DND-41 (cell line): ENCODE measurements at regions not wholly inside any gene's neighbourhood (a gene's known extent, or its start where the extent isn't known, plus 50 kb on each side); places are given as distances from the start of the nearest gene placed in this dataset.

Experiments
- ATAC-seq: fragments of 200-7000 bp; cut with Tn5 transposase; 3 replicates; pipeline ENCODE4 v1.9.1; 2021; ENCODE audit warnings: low read depth; ENCODE audit not compliant: insufficient read depth
- DNase-seq: peaks from one replicate; pipeline ENCODE4 v3.0.0-alpha.2; 2020
- H2AFZ ChIP-seq: 2 replicates; pipeline ENCODE4 v1.6.0; 2012; ENCODE audit warnings: low read depth, low read length
- H3K27ac ChIP-seq: 2 replicates; pipeline ENCODE4 v1.5.1; 2012; ENCODE audit warnings: low read length, inconsistent platforms
- H3K27me3 ChIP-seq: fragments of 200-600 bp; sonication (generic); 2 replicates; pipeline ENCODE4 v1.6.0; 2012; ENCODE audit warnings: low read length, mild to moderate bottlenecking, inconsistent platforms; ENCODE audit not compliant: insufficient read depth, poor library complexity
- H3K36me3 ChIP-seq: 2 replicates; pipeline ENCODE4 v1.5.1; 2012; ENCODE audit warnings: low read length, inconsistent platforms; ENCODE audit not compliant: insufficient read depth
- H3K4me1 ChIP-seq: 2 replicates; pipeline ENCODE4 v1.5.1; 2012; ENCODE audit warnings: mild to moderate bottlenecking, low read length; ENCODE audit not compliant: insufficient read depth
- H3K4me2 ChIP-seq: 2 replicates; pipeline ENCODE4 v1.6.0; 2012; ENCODE audit warnings: mild to moderate bottlenecking, moderate library complexity, low read length, inconsistent platforms; ENCODE audit not compliant: insufficient read depth
- H3K4me3 ChIP-seq, 2 experiments: fragments of 200-600 bp in 1 of 2; shearing (Covaris generic) in 1 of 2; 2 replicates each; pipeline ENCODE4 v1.5.1; 2012 to 2016; ENCODE audit warnings: inconsistent platforms in 2 of 2, low read length in 2 of 2, mild to moderate bottlenecking in 2 of 2, low read depth in 1 of 2, moderate library complexity in 1 of 2
- H3K79me2 ChIP-seq: 2 replicates; pipeline ENCODE4 v1.6.0; 2012; ENCODE audit warnings: low read length, inconsistent platforms; ENCODE audit not compliant: insufficient read depth
- H3K9ac ChIP-seq: 2 replicates; pipeline ENCODE4 v1.6.0; 2012; ENCODE audit warnings: low read depth, mild to moderate bottlenecking, inconsistent platforms, low read length, moderate library complexity
- H3K9me3 ChIP-seq: 2 replicates; pipeline ENCODE4 v1.5.1; 2012; ENCODE audit warnings: low read length, moderate library complexity, mild to moderate bottlenecking, inconsistent platforms; ENCODE audit not compliant: insufficient read depth, severe bottlenecking
- H4K20me1 ChIP-seq: 2 replicates; pipeline ENCODE4 v1.6.0; 2012; ENCODE audit warnings: low read length; ENCODE audit not compliant: insufficient read depth
- EZH2 ChIP-seq: IDR thresholded peaks from 3 replicates; pipeline ENCODE4 v1.6.1; 2012; ENCODE audit warnings: borderline replicate concordance, low read depth, mild to moderate bottlenecking, moderate library complexity, low read length, inconsistent platforms; ENCODE audit not compliant: severe bottlenecking
- TF ChIP-seq, protein P1 (sequence below): IDR thresholded peaks from 2 replicates; pipeline ENCODE4 v1.5.1; 2012; ENCODE audit warnings: borderline replicate concordance, low read length, moderate library complexity, mild to moderate bottlenecking; ENCODE audit not compliant: poor library complexity, severe bottlenecking; ENCODE audit errors: extremely low read depth

DNA sequence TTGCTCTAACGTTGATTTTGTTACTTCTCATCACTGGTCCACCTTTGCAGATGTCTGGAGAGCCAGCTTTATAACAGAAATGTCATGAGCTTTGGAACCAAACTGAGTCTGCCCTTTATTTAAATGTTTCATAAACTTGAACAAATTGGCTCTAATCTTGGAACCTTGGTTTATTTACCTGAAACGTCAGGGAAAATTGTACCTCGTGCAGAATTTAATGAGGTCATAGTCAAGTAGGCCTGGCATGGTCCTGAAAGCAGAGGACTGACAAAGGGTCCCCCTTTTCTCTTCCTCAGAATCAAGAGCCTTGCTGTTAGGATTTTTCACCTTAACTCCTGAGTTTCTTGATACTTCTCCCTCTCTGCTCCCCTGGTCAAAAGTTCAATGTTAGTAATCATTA, 828.0 kb downstream of the GRID1 start:
- Histone ChIP-seq H3K36me3 (no peaks in the 10 kb centered on the region), H3K27ac (no peak overlapping the region), H3K4me2 (no peak overlapping the region), H3K9me3 (no peaks in the 10 kb centered on the region), H2AFZ (no peak overlapping the region), H3K79me2 (no peaks in the 10 kb centered on the region), H3K4me3 (no peak overlapping the region), H4K20me1 (no peaks in the 10 kb centered on the region), H3K4me1 (no peaks in the 10 kb centered on the region), H3K9ac (no peak overlapping the region), H3K27me3 (no peaks in the 10 kb centered on the region)
- TF ChIP-seq, protein P1, sequence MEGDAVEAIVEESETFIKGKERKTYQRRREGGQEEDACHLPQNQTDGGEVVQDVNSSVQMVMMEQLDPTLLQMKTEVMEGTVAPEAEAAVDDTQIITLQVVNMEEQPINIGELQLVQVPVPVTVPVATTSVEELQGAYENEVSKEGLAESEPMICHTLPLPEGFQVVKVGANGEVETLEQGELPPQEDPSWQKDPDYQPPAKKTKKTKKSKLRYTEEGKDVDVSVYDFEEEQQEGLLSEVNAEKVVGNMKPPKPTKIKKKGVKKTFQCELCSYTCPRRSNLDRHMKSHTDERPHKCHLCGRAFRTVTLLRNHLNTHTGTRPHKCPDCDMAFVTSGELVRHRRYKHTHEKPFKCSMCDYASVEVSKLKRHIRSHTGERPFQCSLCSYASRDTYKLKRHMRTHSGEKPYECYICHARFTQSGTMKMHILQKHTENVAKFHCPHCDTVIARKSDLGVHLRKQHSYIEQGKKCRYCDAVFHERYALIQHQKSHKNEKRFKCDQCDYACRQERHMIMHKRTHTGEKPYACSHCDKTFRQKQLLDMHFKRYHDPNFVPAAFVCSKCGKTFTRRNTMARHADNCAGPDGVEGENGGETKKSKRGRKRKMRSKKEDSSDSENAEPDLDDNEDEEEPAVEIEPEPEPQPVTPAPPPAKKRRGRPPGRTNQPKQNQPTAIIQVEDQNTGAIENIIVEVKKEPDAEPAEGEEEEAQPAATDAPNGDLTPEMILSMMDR: no peak
- no peak for TF ChIP-seq EZH2
- no peak for DNase-seq
- ATAC-seq: no peak

- H3K27me3 ChIP-seq: no peaks in the 10 kb centered on the region
- no peaks in the 10 kb centered on the region for H4K20me1 ChIP-seq
- no peak overlapping the region for H3K4me3 ChIP-seq
- no peaks in the 10 kb centered on the region for H3K4me1 ChIP-seq
- TF ChIP-seq EZH2: no peak
- TF ChIP-seq, protein P1: no peak
- H3K9ac ChIP-seq: no peak overlapping the region
- no peak for ATAC-seq
- no peaks in the 10 kb centered on the region for H3K9me3 ChIP-seq
- no peaks in the 10 kb centered on the region for H3K79me2 ChIP-seq
- no peak overlapping the region for H3K27ac ChIP-seq
- H3K36me3 ChIP-seq: no peaks in the 10 kb centered on the region
- H2AFZ ChIP-seq: no peak overlapping the region
- DNase-seq: no peak
- H3K4me2 ChIP-seq: no peak overlapping the region
Observed at GRCh38 chr10:85542152-85542551, 824.4 kb downstream of the GRID1 start.

GRCh38 chr10:85542936-85543730, 823.5 kb downstream of the GRID1 start:
- Histone ChIP-seq H3K79me2 (no peaks in the 10 kb centered on the region), H2AFZ (no peak overlapping the region), H3K9me3 (no peaks in the 10 kb centered on the region), H3K9ac (no peak overlapping the region), H3K27ac (no peak overlapping the region), H3K4me3 (no peak overlapping the region), H4K20me1 (no peaks in the 10 kb centered on the region), H3K4me2 (no peak overlapping the region), H3K36me3 (no peaks in the 10 kb centered on the region), H3K4me1 (no peaks in the 10 kb centered on the region), H3K27me3 (no peaks in the 10 kb centered on the region)
- ATAC-seq (no peak), DNase-seq (no peak)
- TF ChIP-seq, protein P1: no peak
- no peak for TF ChIP-seq EZH2

GRCh38 chr10:85544956-85545355, 821.6 kb downstream of the GRID1 start:
- DNase-seq (no peak), ATAC-seq (no peak)
- Histone ChIP-seq H3K36me3 (no peaks in the 10 kb centered on the region), H4K20me1 (no peaks in the 10 kb centered on the region), H3K4me3 (no peak overlapping the region), H2AFZ (no peak overlapping the region), H3K27me3 (no peaks in the 10 kb centered on the region), H3K4me2 (no peak overlapping the region), H3K9me3 (no peaks in the 10 kb centered on the region), H3K4me1 (no peaks in the 10 kb centered on the region), H3K9ac (no peak overlapping the region), H3K79me2 (no peaks in the 10 kb centered on the region), H3K27ac (no peak overlapping the region)
- TF ChIP-seq, protein P1: no peak
- no peak for TF ChIP-seq EZH2
